Breast epithelium (tissue), 4 donors: ENCODE measurements at regions not wholly inside any gene's neighbourhood (a gene's known extent, or its start where the extent isn't known, plus 50 kb on each side); places are given as distances from the start of the nearest gene placed in this dataset.
"Not testable (repeated sequence)": the region's sequence is repeated elsewhere in the genome, so short reads cannot be mapped to it uniquely, and the experiment has no call there.

Source experiments
- DNase-seq, 2 donors: peaks; one replicate each; pipeline ENCODE4 v3.0.0-alpha.2; 2019; ENCODE audit warnings: low spot score in 2 of 2
- H3K27ac ChIP-seq, 2 donors: fragments of 200-600 bp; sonication (generic) in 1 of 2; one replicate each; pipeline ENCODE4 v1.5.1; 2016 to 2019; ENCODE audit warnings: mild to moderate bottlenecking in 1 of 2
- H3K27me3 ChIP-seq, 2 donors: fragments of 200-600 bp; sonication (generic) in 1 of 2; one replicate each; pipeline versions ENCODE4 v1.5.1 to v1.6.0; 2017 to 2019; ENCODE audit warnings: control low read depth in 1 of 2, mild to moderate bottlenecking in 1 of 2
- H3K36me3 ChIP-seq: fragments of 200-600 bp; one replicate; pipeline ENCODE4 v1.5.1; 2019
- H3K4me1 ChIP-seq, 2 donors: fragments of 200-600 bp; sonication (generic); one replicate each; pipeline ENCODE4 v1.5.1; 2016 to 2019; ENCODE audit warnings: control low read depth in 1 of 2
- H3K4me3 ChIP-seq, 3 donors: fragments of 200-600 bp; sonication (generic); 1 replicate in 2 of 3; 2 replicates in 1 of 3; pipeline ENCODE4 v1.5.1; 2016 to 2019; ENCODE audit warnings: mild to moderate bottlenecking in 3 of 3, moderate library complexity in 2 of 3
- H3K9me3 ChIP-seq, 2 donors: fragments of 200-600 bp; sonication (generic) in 1 of 2; one replicate each; pipeline ENCODE4 v1.5.1; 2016 to 2019; ENCODE audit warnings: control low read depth in 1 of 2
- CTCF ChIP-seq, 3 donors: fragments of 450-650 bp; IDR thresholded peaks; one replicate each; pipeline ENCODE4 v1.5.1; 2016 to 2017; ENCODE audit warnings: antibody characterized with exemption in 3 of 3, mild to moderate bottlenecking in 3 of 3, moderate library complexity in 3 of 3
- POLR2A ChIP-seq: fragments of 450-650 bp; IDR thresholded peaks from one replicate; pipeline ENCODE4 v1.6.1; 2016; ENCODE audit warnings: antibody characterized with exemption, mild to moderate bottlenecking, moderate library complexity
- POLR2AphosphoS5 ChIP-seq, 3 donors: sonication (generic); formaldehyde crosslinking; IDR thresholded peaks; one replicate each; pipeline ENCODE4 v1.6.1; 2017; ENCODE audit warnings: antibody characterized with exemption in 3 of 3
- intact Hi-C: fragments of 100-400 bp; cut with DNase I; formaldehyde crosslinking; loops from one replicate; pipeline ENCODE4 v1.15.1; 2023; ENCODE audit warnings: low total_unique reads

- no peaks in the 10 kb centered on the region for H3K27me3 ChIP-seq
- TF ChIP-seq POLR2AphosphoS5 (IDR thresholded peaks at IDR 0.05) (no peak), CTCF (IDR thresholded peaks at IDR 0.05) (no peak), POLR2A (no peak)
- no peaks in the 10 kb centered on the region for H3K9me3 ChIP-seq
- H3K36me3 ChIP-seq: no peaks in the 10 kb centered on the region
- no peak overlapping the region for H3K27ac ChIP-seq
- no peaks in the 10 kb centered on the region for H3K4me1 ChIP-seq
- DNase-seq: no peak
- no peak overlapping the region for H3K4me3 ChIP-seq
- intact Hi-C loops: no loop called here
Measured at GRCh38 chr4:59664771-59665170, 1535.4 kb upstream of the ADGRL3 start.

DNA sequence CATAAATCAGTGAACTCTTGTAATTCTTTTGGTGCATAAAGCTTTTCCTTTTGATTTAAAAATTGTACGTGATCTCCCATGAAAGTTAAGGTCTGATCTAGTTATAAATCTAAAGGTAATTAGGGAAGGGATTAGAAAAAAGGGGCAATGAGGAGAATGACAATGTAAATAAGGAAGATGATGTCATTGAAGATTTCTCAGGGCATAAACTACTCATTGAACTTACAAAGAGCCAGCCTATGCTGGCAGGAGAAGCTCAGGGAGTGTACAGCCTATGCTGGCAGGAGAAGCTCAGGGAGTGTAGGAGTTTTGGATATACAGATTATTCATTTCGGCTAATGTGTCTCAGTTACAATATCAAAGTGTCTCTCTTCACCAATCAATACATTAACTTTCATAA is 1533.5 kb upstream of the ADGRL3 start:
- H3K9me3 ChIP-seq: no peaks in the 10 kb centered on the region
- TF ChIP-seq CTCF (IDR thresholded peaks at IDR 0.05) (no peak), POLR2AphosphoS5 (IDR thresholded peaks at IDR 0.05) (no peak), POLR2A (no peak)
- intact Hi-C loops: no loop called here
- H3K4me1 ChIP-seq: no peaks in the 10 kb centered on the region
- no peak overlapping the region for H3K4me3 ChIP-seq
- no peaks in the 10 kb centered on the region for H3K36me3 ChIP-seq
- no peak overlapping the region for H3K27ac ChIP-seq
- H3K27me3 ChIP-seq: no peaks in the 10 kb centered on the region
- DNase-seq: no peak

DNA sequence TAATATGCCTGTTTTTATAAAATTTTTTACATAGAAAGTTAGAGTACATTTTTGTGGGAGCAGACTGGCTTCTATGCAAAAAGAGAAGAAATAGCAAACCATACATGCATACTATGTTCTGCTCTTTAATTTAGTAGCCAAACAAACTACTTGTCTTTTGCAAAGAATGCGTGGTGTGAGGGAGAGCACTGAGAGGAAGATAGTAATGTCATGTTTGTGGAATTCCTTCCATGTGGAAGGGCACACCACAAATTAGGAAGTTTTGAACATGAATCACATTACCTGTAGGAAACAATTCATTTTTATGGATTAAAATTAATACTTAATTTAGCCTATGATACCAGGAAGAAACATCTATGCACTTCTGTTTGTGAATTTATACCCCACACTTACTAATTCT is 1529.1 kb upstream of the ADGRL3 start:
- H3K4me1 ChIP-seq: no peaks in the 10 kb centered on the region
- no peak for TF ChIP-seq POLR2AphosphoS5 (IDR thresholded peaks at IDR 0.05)
- no peak for TF ChIP-seq CTCF (IDR thresholded peaks at IDR 0.05)
- TF ChIP-seq POLR2A: no peak
- H3K27ac ChIP-seq: no peak overlapping the region
- no peaks in the 10 kb centered on the region for H3K27me3 ChIP-seq
- DNase-seq: no peak
- no peaks in the 10 kb centered on the region for H3K36me3 ChIP-seq
- no peak overlapping the region for H3K4me3 ChIP-seq
- intact Hi-C loops: no loop called here
- H3K9me3 ChIP-seq: no peaks in the 10 kb centered on the region

DNA sequence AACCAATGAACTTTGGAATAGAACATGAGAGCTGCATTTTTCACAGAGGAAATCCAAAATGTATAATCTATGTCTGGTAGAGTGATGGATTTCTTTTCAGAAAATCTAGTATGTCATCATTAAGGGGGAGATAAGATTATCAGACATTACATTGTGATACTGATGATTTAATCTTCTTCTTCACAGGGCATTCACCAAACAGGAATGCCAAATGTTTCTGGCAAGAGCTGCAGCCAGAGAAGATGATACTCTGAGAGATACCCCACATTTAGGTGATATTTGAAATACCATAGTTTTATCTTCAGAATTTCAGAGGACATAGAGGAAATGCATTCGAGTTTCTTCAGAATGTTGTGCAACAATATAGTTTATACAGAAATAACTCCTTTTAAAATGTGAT is 1523.7 kb upstream of the ADGRL3 start:
- Histone ChIP-seq H3K36me3 (no peaks in the 10 kb centered on the region), H3K4me1 (no peaks in the 10 kb centered on the region), H3K9me3 (no peaks in the 10 kb centered on the region), H3K27me3 (no peaks in the 10 kb centered on the region), H3K4me3 (no peak overlapping the region), H3K27ac (no peak overlapping the region)
- intact Hi-C loops: no loop called here
- TF ChIP-seq POLR2AphosphoS5 (IDR thresholded peaks at IDR 0.05): no peak
- DNase-seq: no peak

- intact Hi-C loops, H3K36me3 ChIP-seq, H3K27ac ChIP-seq, H3K27me3 ChIP-seq, H3K4me3 ChIP-seq, H3K9me3 ChIP-seq, H3K4me1 ChIP-seq, DNase-seq: not testable (repeated sequence)
Measured at GRCh38 chr4:59676992-59677391, 1523.1 kb upstream of the ADGRL3 start.

DNA sequence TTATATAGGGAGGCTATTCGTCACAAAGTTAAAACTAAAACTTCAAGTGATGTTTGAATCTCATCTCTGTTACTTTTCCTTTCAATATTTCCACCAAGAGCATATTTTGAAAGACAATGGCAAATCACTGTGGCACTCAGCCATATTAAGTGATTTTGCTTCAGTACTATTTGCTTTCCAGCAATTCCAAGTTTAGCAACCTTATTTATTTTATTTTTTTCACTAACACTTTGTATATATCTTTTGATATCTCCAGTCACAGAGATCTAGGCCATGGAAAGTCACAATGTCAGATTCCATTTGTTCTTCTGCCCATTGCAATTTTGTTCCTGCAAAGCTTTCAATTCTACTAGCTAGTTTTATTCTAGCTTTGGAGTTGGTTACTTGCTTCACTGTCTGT is 1514.5 kb upstream of the ADGRL3 start:
- no peaks in the 10 kb centered on the region for H3K9me3 ChIP-seq
- no peaks in the 10 kb centered on the region for H3K4me1 ChIP-seq
- H3K27ac ChIP-seq: no peak overlapping the region
- intact Hi-C loops: no loop called here
- no peak for DNase-seq
- H3K4me3 ChIP-seq: no peak overlapping the region
- H3K36me3 ChIP-seq: no peaks in the 10 kb centered on the region
- TF ChIP-seq CTCF (IDR thresholded peaks at IDR 0.05) (no peak), POLR2A (no peak), POLR2AphosphoS5 (IDR thresholded peaks at IDR 0.05) (no peak)
- no peaks in the 10 kb centered on the region for H3K27me3 ChIP-seq
